Thymus (tissue), 11 donors: ENCODE measurements at regions not wholly inside any gene's neighbourhood (a gene's known extent, or its start where the extent isn't known, plus 50 kb on each side); places are given as distances from the start of the nearest gene placed in this dataset.

Experiments
- DNase-seq, 9 donors: peaks; one replicate each; pipeline ENCODE4 v3.0.0-alpha.2; 2013; ENCODE audit warnings: low spot score in 9 of 9, low read depth in 6 of 9, missing footprints in 1 of 9
- H3K27ac ChIP-seq, 2 donors: one replicate each; pipeline ENCODE4 v1.5.1; 2013; ENCODE audit warnings: control low read depth in 1 of 2, low read depth in 1 of 2, low read length in 1 of 2, mild to moderate bottlenecking in 1 of 2, moderate library complexity in 1 of 2
- H3K27me3 ChIP-seq, 2 donors: one replicate each; pipeline ENCODE4 v1.5.1; 2013; ENCODE audit warnings: low read length in 1 of 2; ENCODE audit not compliant: control insufficient read depth in 2 of 2, insufficient read depth in 1 of 2
- H3K36me3 ChIP-seq, 2 donors: one replicate each; pipeline ENCODE4 v1.5.1; 2013; ENCODE audit warnings: low read length in 1 of 2, mild to moderate bottlenecking in 1 of 2, moderate library complexity in 1 of 2; ENCODE audit not compliant: control insufficient read depth in 2 of 2, insufficient read depth in 2 of 2
- H3K4me1 ChIP-seq, 2 donors: one replicate each; pipeline ENCODE4 v1.5.1; 2013; ENCODE audit warnings: low read length in 2 of 2; ENCODE audit not compliant: control insufficient read depth in 2 of 2, insufficient read depth in 2 of 2
- H3K4me3 ChIP-seq, 2 donors: one replicate each; pipeline ENCODE4 v1.5.1; 2013; ENCODE audit warnings: low read length in 2 of 2, control low read depth in 1 of 2, mild to moderate bottlenecking in 1 of 2
- H3K9me3 ChIP-seq, 2 donors: one replicate each; pipeline ENCODE4 v1.5.1; 2013; ENCODE audit warnings: low read length in 1 of 2, mild to moderate bottlenecking in 1 of 2; ENCODE audit not compliant: control insufficient read depth in 2 of 2, insufficient read depth in 1 of 2
- WGBS: extraction: QIAGEN DNeasy Blood & Tissue Kit; methylation state at CpG from one replicate; pipeline ENCODE4 v1.1.7; 2013; 5-methylcytosine and 5-hydroxymethylcytosine counted together
- donor health status: healthy.

DNA sequence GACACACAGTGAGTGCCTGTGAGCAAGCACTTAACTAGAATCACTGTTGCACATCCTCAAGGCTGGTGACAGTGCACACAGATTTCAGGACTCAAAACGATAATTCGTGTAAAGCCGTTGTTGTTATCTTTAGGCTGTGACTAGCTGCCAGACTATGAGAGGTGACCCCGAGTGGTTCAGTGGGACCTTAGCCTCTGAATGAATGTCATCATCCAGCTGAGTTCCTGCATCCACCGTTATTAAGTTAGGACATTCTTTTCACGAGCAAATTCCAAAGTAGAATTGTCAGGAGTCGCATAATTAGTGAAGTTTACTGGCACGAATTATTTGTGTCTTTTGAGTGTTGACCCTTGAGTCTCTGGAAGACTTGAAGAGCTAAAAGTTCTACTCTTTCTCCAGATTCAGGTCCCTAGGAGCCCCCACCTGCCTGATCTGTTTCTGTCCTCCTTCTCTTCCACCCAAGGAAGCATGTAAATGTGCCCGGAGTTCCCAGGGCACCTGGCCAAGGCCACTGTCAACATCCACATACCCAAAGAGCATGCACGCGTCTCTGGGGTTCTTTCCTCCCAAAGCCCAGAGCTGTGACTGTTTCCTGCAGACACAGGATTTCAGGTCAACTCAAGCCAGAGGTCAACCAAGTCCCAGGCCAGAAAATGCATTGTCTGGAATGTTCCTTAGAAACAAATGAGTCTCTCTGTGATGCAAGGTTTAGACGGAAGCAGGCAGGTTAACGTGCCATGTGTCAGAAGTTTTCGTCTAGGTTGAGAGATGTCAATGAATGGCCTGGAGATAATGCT is 207.2 kb downstream of the TOMM20 start:
- peaks cover 0 to 13% of the 10 kb centered on the region in 2 donors for H3K9me3 ChIP-seq
- no peak for DNase-seq
- no peaks in the 10 kb centered on the region for H3K36me3 ChIP-seq
- H3K4me3 ChIP-seq, result no peak overlapping the region
- peaks cover 6 to 27% of the 10 kb centered on the region in 2 donors for H3K4me1 ChIP-seq
- no peak overlapping the region for H3K27ac ChIP-seq
- 95% methylated on average over 14 of the region's 14 CpGs for WGBS
- no peaks in the 10 kb centered on the region for H3K27me3 ChIP-seq

DNA sequence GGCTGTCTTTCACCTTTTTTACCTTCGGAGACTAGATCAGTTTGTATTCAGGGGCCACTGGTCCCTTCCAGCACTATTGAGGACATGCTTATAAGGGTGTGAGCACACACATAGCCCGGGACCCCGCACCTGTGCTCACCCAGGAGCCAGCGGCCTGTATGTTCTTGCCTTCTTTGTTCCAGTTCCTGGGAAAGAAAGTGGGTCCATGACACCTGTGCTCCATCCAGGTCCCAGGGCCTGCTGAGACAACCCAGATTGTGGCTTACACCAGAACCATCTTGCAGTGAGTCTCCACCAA is 207.8 kb downstream of the TOMM20 start:
- Histone ChIP-seq H3K36me3 (no peaks in the 10 kb centered on the region), H3K9me3 (peaks cover 0 to 11% of the 10 kb centered on the region in 2 donors), H3K4me3 (no peak overlapping the region), H3K4me1 (peaks cover 0 to 26% of the 10 kb centered on the region in 2 donors), H3K27me3 (no peaks in the 10 kb centered on the region), H3K27ac (no peak overlapping the region)
- no peak for DNase-seq
- WGBS, result 75% methylated on average over 4 of the region's 4 CpGs

GRCh38 chr1:234920136-234920842 is 208.3 kb downstream of the TOMM20 start:
- H3K36me3 ChIP-seq, result no peaks in the 10 kb centered on the region
- peaks cover 0 to 26% of the 10 kb centered on the region in 2 donors for H3K4me1 ChIP-seq
- H3K27me3 ChIP-seq, result no peaks in the 10 kb centered on the region
- DNase-seq, result no peak
- no peak overlapping the region for H3K27ac ChIP-seq
- no peak overlapping the region for H3K4me3 ChIP-seq
- peaks cover 0 to 11% of the 10 kb centered on the region in 2 donors for H3K9me3 ChIP-seq
- 90% methylated on average over 8 of the region's 8 CpGs for WGBS

GRCh38 chr1:234918961-234919761 is 209.5 kb downstream of the TOMM20 start:
- DNase-seq, result no peak
- Histone ChIP-seq H3K27ac (peak overlapping the region in 1 of 2 donors; percentile 41), H3K27me3 (no peaks in the 10 kb centered on the region), H3K36me3 (no peaks in the 10 kb centered on the region), H3K4me1 (peaks cover 0 to 22% of the 10 kb centered on the region in 2 donors), H3K4me3 (no peak overlapping the region), H3K9me3 (peaks cover 0 to 11% of the 10 kb centered on the region in 2 donors)
- 94% methylated on average over 15 of the region's 15 CpGs for WGBS

DNA sequence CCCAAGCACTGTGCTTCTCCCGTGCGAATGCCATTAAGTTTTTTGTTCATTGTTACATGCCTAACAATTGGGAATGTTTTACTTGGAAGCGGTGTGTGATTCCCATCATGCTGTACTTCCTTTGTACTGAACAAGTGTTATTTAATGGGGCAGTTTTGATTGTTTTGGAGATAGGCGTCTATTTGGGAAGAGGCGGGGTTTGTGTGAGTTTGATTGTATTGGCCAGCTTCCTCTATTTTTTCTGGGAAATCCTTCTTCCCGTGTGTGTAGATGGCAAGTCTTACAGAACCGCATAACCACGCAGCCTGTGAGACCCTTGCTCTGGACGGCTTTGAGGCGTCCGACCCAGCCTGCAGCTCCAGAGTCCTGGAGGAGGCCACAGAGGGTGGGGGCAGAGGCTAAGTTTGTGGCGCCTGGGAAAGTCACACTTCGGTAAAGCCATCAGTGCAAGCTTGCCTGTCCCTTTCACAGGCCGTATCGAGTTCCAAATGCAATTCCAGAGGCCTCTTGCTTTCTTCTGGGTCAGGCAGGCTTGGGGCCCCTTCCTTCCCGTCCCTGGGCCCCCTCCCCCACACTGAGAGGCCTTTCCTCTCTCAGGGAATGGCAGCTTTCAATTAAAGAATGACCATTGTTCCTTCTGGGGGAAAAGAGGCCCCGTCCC is 210.3 kb downstream of the TOMM20 start:
- no peak for DNase-seq
- 81% methylated on average over 17 of the region's 17 CpGs for WGBS
- no peaks in the 10 kb centered on the region for H3K27me3 ChIP-seq
- no peaks in the 10 kb centered on the region for H3K36me3 ChIP-seq
- peaks cover 0 to 15% of the 10 kb centered on the region in 2 donors for H3K9me3 ChIP-seq
- H3K27ac ChIP-seq, result peak overlapping the region in 1 of 2 donors; percentile 41
- H3K4me1 ChIP-seq, result peaks cover 0 to 22% of the 10 kb centered on the region in 2 donors
- no peak overlapping the region for H3K4me3 ChIP-seq

- no peaks in the 10 kb centered on the region for H3K27me3 ChIP-seq
- H3K27ac ChIP-seq, result no peak overlapping the region
- no peaks in the 10 kb centered on the region for H3K36me3 ChIP-seq
- DNase-seq, result no peak
- no peak overlapping the region for H3K4me3 ChIP-seq
- 97% methylated on average over 23 of the region's 23 CpGs for WGBS
- peaks cover 0 to 26% of the 10 kb centered on the region in 2 donors for H3K4me1 ChIP-seq
- H3K9me3 ChIP-seq, result peaks cover 0 to 20% of the 10 kb centered on the region in 2 donors
Observed at GRCh38 chr1:234917495-234918180, 211.0 kb downstream of the TOMM20 start.

DNA sequence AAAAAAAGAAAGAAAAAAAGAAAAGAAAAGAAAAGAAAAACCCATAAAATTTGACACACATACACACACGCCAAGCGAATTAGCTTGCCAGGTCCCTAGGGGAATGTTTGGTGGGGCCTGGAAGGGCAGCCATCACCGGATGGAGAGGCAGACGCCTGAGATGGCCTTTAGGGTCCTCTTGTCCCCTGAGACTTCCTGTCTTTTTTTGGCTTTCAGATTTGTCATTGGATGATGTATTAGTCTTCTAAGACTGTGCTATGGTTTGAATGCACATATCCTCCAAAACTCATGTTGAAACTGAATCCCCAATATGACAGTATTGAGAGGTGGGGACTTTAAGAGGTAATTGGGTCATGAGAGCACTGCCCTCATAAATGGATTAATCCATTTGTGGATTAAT is 211.8 kb downstream of the TOMM20 start:
- Histone ChIP-seq H3K4me1 (peaks cover 0 to 34% of the 10 kb centered on the region in 2 donors), H3K4me3 (no peak overlapping the region), H3K27me3 (no peaks in the 10 kb centered on the region), H3K27ac (no peak overlapping the region), H3K36me3 (no peaks in the 10 kb centered on the region), H3K9me3 (peaks cover 0 to 20% of the 10 kb centered on the region in 2 donors)
- WGBS, result 96% methylated on average over 4 of the region's 4 CpGs
- DNase-seq, result no peak

GRCh38 chr1:234915924-234916675 is 212.5 kb downstream of the TOMM20 start:
- Histone ChIP-seq H3K36me3 (no peaks in the 10 kb centered on the region), H3K4me3 (no peak overlapping the region), H3K9me3 (peaks cover 0 to 20% of the 10 kb centered on the region in 2 donors), H3K27ac (no peak overlapping the region), H3K4me1 (peaks cover 0 to 37% of the 10 kb centered on the region in 2 donors), H3K27me3 (no peaks in the 10 kb centered on the region)
- no peak for DNase-seq
- 75% methylated on average over 16 of the region's 16 CpGs for WGBS
